RKO (cell line): ENCODE measurements at regions not wholly inside any gene's neighbourhood (a gene's known extent, or its start where the extent isn't known, plus 50 kb on each side); places are given as distances from the start of the nearest gene placed in this dataset.
"Not testable (repeated sequence)": the region's sequence is repeated elsewhere in the genome, so short reads cannot be mapped to it uniquely, and the experiment has no call there.

Experiments
- DNase-seq: peaks from one replicate; pipeline ENCODE4 v3.0.0-alpha.2; 2016; ENCODE audit warnings: low spot score

- DNase-seq = not testable (repeated sequence)
Measured at GRCh38 chr15:20680257-20680815, 138.7 kb upstream of the GOLGA6L6 start.

GRCh38 chr15:20672470-20672869 is 130.9 kb upstream of the GOLGA6L6 start:
- DNase-seq = no peak

- no peak for DNase-seq
Measured at GRCh38 chr15:20671675-20672074, 130.1 kb upstream of the GOLGA6L6 start.

- not testable (repeated sequence) for DNase-seq
Measured at GRCh38 chr15:20666410-20666809, 124.8 kb upstream of the GOLGA6L6 start.

GRCh38 chr15:20665653-20666052 is 124.1 kb upstream of the GOLGA6L6 start:
- DNase-seq = no peak

- no peak for DNase-seq
Measured at GRCh38 chr15:20659265-20659664, 117.7 kb upstream of the GOLGA6L6 start.

- no peak for DNase-seq
Measured at GRCh38 chr15:20658024-20658423, 116.4 kb upstream of the GOLGA6L6 start.

- DNase-seq = no peak
Measured at GRCh38 chr15:20657084-20657483, 115.5 kb upstream of the GOLGA6L6 start.

GRCh38 chr15:20652914-20653313 is 111.3 kb upstream of the GOLGA6L6 start:
- no peak for DNase-seq

- DNase-seq = not testable (repeated sequence)
Measured at GRCh38 chr15:20648402-20648975, 106.9 kb upstream of the GOLGA6L6 start.

GRCh38 chr15:20646529-20647142 is 105.0 kb upstream of the GOLGA6L6 start:
- no peak for DNase-seq

GRCh38 chr15:20645956-20646355 is 104.4 kb upstream of the GOLGA6L6 start:
- no peak for DNase-seq

GRCh38 chr15:20644896-20645295 is 103.3 kb upstream of the GOLGA6L6 start:
- no peak for DNase-seq

- DNase-seq = no peak
Measured at GRCh38 chr15:20643829-20644425, 102.3 kb upstream of the GOLGA6L6 start.

GRCh38 chr15:20643024-20643770 is 101.6 kb upstream of the GOLGA6L6 start:
- DNase-seq = no peak

GRCh38 chr15:20642054-20642767 is 100.6 kb upstream of the GOLGA6L6 start:
- no peak for DNase-seq

GRCh38 chr15:20640427-20640826 is 98.8 kb upstream of the GOLGA6L6 start:
- DNase-seq = not testable (repeated sequence)

- DNase-seq = not testable (repeated sequence)
Measured at GRCh38 chr15:20639224-20639623, 97.6 kb upstream of the GOLGA6L6 start.

- DNase-seq = not testable (repeated sequence)
Measured at GRCh38 chr15:20637499-20637898, 95.9 kb upstream of the GOLGA6L6 start.

- DNase-seq = not testable (repeated sequence)
Measured at GRCh38 chr15:20629526-20629925, 87.9 kb upstream of the GOLGA6L6 start.

- DNase-seq = not testable (repeated sequence)
Measured at GRCh38 chr15:20628538-20628937, 86.9 kb upstream of the GOLGA6L6 start.

GRCh38 chr15:20625469-20625868 is 83.9 kb upstream of the GOLGA6L6 start:
- not testable (repeated sequence) for DNase-seq
